GM12878 (cell line): ENCODE measurements at regions not wholly inside any gene's neighbourhood (a gene's known extent, or its start where the extent isn't known, plus 50 kb on each side); places are given as distances from the start of the nearest gene placed in this dataset.
A peak's percentile ranks its signal among the peaks of the same experiment; 100 is the strongest.

ENCODE experiments used
- GABPA ChIP-seq: IDR thresholded peaks from 2 replicates; pipeline ENCODE4 v1.6.1; 2014; ENCODE audit warnings: antibody characterized with exemption, low read depth, mild to moderate bottlenecking, inconsistent platforms
- IRF4 ChIP-seq: IDR thresholded peaks from 2 replicates; pipeline ENCODE4 v1.6.1; 2011; ENCODE audit warnings: low read depth, low read length
- KAT2A ChIP-seq: conservative IDR thresholded peaks from 2 replicates; pipeline ENCODE4 v1.6.1; 2011; ENCODE audit warnings: low read depth, low read length; ENCODE audit not compliant: control insufficient read depth
- KLF5 ChIP-seq: fragments of 450-650 bp; IDR thresholded peaks from 2 replicates; pipeline ENCODE4 v1.6.1; 2014; ENCODE audit warnings: mild to moderate bottlenecking; ENCODE audit not compliant: partially characterized antibody
- SP1 ChIP-seq: IDR thresholded peaks from one replicate; pipeline ENCODE4 v1.6.1; 2011; ENCODE audit warnings: low read depth, low read length
- SREBF2 ChIP-seq: IDR thresholded peaks from 2 replicates; pipeline ENCODE4 v1.6.1; 2012; ENCODE audit warnings: mild to moderate bottlenecking, low read length
- TARDBP ChIP-seq: IDR thresholded peaks from 2 replicates; pipeline ENCODE4 v1.6.1; 2016; ENCODE audit warnings: borderline replicate concordance
- ZBED1 ChIP-seq: IDR thresholded peaks from 2 replicates; pipeline ENCODE4 v1.6.1; 2016; ENCODE audit warnings: borderline replicate concordance
- ZNF24 ChIP-seq: fragments of 450-650 bp; IDR thresholded peaks from 2 replicates; pipeline ENCODE4 v1.6.1; 2017; ENCODE audit warnings: antibody characterized with exemption, mild to moderate bottlenecking
- ZNF384 ChIP-seq: IDR thresholded peaks from 2 replicates; pipeline ENCODE4 v1.6.1; 2012; ENCODE audit warnings: low read depth, mild to moderate bottlenecking, low read length, improper control_type of control experiment, borderline replicate concordance
- TF ChIP-seq, protein P1 (sequence below): IDR thresholded peaks from 2 replicates; pipeline ENCODE4 v1.6.1; 2012; ENCODE audit warnings: mild to moderate bottlenecking, low read depth, low read length
- TF ChIP-seq, protein P2 (sequence below): fragments of 450-650 bp; IDR thresholded peaks from 2 replicates; pipeline ENCODE4 v1.6.1; 2017; ENCODE audit warnings: mild to moderate bottlenecking, moderate library complexity
- TF ChIP-seq, protein P3 (sequence below): IDR thresholded peaks from 2 replicates; pipeline ENCODE4 v1.6.1; 2011; ENCODE audit warnings: borderline replicate concordance, low read depth, mild to moderate bottlenecking, moderate library complexity, mixed read lengths, low read length; ENCODE audit not compliant: insufficient read depth; ENCODE audit errors: extremely low read length
- TF ChIP-seq, protein P4 (sequence below): fragments of 150-350 bp; IDR thresholded peaks from 2 replicates; pipeline ENCODE4 v1.6.1; 2014; ENCODE audit warnings: mild to moderate bottlenecking, low read depth, low read length

DNA sequence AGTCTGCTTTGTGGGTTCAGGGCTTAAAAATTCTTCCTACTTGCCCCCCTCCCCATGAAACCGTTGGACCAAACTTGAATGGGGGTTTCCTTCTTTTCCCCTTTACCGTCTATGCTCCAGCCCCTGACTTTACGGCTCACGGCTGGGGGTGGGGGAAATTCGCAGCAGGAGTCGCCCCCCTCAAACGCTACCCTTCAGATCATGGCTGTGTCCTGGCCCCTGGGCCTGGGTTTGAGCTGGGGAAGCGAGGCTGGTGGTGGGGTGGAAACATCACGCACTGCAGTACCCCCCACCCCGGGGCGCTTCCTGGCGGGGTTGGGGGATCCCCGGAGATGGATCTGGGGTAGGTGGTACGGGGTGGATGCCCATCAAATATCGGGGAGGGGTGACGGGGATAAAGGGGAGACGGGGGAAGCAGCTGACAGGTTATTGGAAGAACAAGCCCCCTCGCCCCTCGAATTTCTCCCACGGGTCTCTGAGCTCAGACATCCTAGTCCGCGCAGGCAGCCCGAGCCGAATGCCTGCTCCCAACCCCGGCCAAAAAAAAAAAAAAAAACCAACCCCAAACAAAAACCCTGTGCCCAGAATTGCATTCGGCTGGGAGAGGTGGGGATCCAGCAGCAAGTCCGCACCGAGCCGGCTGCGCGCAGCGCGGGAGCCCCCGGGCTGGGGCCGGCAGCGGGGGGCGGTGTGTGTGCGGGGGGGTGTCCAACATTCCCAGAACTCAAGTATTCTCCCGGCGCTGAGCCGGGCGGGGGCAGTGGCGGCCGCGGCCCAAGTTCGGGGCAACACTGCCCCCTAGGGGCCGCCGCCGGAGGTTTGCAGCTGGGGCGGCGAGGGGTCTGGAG, 59.0 kb upstream of the ACOT11 start (continued):
- TF ChIP-seq ZNF384 (peak; percentile 71; the same call in 1 of the 2 replicates), ZNF24 (no peak), SREBF2 (no peak; the same call in 1 of the 2 replicates), ZBED1 (no peak), SP1 (no peak), TARDBP (no peak), GABPA (no peak), KAT2A (no peak), IRF4 (no peak), KLF5 (no peak)
- TF ChIP-seq, protein P1, sequence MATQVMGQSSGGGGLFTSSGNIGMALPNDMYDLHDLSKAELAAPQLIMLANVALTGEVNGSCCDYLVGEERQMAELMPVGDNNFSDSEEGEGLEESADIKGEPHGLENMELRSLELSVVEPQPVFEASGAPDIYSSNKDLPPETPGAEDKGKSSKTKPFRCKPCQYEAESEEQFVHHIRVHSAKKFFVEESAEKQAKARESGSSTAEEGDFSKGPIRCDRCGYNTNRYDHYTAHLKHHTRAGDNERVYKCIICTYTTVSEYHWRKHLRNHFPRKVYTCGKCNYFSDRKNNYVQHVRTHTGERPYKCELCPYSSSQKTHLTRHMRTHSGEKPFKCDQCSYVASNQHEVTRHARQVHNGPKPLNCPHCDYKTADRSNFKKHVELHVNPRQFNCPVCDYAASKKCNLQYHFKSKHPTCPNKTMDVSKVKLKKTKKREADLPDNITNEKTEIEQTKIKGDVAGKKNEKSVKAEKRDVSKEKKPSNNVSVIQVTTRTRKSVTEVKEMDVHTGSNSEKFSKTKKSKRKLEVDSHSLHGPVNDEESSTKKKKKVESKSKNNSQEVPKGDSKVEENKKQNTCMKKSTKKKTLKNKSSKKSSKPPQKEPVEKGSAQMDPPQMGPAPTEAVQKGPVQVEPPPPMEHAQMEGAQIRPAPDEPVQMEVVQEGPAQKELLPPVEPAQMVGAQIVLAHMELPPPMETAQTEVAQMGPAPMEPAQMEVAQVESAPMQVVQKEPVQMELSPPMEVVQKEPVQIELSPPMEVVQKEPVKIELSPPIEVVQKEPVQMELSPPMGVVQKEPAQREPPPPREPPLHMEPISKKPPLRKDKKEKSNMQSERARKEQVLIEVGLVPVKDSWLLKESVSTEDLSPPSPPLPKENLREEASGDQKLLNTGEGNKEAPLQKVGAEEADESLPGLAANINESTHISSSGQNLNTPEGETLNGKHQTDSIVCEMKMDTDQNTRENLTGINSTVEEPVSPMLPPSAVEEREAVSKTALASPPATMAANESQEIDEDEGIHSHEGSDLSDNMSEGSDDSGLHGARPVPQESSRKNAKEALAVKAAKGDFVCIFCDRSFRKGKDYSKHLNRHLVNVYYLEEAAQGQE: no peak
- TF ChIP-seq, protein P2, sequence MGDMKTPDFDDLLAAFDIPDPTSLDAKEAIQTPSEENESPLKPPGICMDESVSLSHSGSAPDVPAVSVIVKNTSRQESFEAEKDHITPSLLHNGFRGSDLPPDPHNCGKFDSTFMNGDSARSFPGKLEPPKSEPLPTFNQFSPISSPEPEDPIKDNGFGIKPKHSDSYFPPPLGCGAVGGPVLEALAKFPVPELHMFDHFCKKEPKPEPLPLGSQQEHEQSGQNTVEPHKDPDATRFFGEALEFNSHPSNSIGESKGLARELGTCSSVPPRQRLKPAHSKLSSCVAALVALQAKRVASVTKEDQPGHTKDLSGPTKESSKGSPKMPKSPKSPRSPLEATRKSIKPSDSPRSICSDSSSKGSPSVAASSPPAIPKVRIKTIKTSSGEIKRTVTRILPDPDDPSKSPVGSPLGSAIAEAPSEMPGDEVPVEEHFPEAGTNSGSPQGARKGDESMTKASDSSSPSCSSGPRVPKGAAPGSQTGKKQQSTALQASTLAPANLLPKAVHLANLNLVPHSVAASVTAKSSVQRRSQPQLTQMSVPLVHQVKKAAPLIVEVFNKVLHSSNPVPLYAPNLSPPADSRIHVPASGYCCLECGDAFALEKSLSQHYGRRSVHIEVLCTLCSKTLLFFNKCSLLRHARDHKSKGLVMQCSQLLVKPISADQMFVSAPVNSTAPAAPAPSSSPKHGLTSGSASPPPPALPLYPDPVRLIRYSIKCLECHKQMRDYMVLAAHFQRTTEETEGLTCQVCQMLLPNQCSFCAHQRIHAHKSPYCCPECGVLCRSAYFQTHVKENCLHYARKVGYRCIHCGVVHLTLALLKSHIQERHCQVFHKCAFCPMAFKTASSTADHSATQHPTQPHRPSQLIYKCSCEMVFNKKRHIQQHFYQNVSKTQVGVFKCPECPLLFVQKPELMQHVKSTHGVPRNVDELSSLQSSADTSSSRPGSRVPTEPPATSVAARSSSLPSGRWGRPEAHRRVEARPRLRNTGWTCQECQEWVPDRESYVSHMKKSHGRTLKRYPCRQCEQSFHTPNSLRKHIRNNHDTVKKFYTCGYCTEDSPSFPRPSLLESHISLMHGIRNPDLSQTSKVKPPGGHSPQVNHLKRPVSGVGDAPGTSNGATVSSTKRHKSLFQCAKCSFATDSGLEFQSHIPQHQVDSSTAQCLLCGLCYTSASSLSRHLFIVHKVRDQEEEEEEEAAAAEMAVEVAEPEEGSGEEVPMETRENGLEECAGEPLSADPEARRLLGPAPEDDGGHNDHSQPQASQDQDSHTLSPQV: no peak
- TF ChIP-seq, protein P3, sequence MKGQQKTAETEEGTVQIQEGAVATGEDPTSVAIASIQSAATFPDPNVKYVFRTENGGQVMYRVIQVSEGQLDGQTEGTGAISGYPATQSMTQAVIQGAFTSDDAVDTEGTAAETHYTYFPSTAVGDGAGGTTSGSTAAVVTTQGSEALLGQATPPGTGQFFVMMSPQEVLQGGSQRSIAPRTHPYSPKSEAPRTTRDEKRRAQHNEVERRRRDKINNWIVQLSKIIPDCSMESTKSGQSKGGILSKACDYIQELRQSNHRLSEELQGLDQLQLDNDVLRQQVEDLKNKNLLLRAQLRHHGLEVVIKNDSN: no peak
- TF ChIP-seq, protein P4, sequence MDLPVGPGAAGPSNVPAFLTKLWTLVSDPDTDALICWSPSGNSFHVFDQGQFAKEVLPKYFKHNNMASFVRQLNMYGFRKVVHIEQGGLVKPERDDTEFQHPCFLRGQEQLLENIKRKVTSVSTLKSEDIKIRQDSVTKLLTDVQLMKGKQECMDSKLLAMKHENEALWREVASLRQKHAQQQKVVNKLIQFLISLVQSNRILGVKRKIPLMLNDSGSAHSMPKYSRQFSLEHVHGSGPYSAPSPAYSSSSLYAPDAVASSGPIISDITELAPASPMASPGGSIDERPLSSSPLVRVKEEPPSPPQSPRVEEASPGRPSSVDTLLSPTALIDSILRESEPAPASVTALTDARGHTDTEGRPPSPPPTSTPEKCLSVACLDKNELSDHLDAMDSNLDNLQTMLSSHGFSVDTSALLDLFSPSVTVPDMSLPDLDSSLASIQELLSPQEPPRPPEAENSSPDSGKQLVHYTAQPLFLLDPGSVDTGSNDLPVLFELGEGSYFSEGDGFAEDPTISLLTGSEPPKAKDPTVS: no peak
- TF ChIP-seq, all 136 proteins: peak for 14
